ENCODE measurements at regions not wholly inside any gene's neighbourhood (a gene's known extent, or its start where the extent isn't known, plus 50 kb on each side); places are given as distances from the start of the nearest gene placed in this dataset.

DNA sequence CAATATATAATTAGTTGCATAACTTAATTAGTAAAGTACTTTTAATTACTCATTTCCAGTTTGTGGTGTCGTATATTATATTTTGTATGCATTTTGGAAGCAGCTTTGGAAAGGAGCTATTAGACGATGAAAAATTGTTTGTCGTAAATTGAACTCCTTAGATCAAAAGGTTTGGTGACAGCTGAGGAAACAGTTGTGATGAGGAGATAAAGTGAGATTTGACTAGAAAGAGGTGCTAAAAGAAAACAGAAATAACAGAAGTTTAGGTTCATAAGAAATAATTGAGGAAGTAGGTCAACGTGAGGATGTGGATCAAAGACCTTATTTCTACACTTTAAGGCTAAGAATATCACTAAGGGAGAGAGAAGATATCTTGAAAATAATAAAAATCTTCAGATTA is 141.9 kb upstream of the NETO1 start:
- Histone ChIP-seq H3K36me3 (ENCODE audit: control insufficient read depth in 1 of 2, insufficient read depth in 2 of 2, low read length in 2 of 2) (no peaks in the 10 kb centered on the region), H3K27ac (ENCODE audit: low read depth, low read length) (no peak overlapping the region), H3K4me3 (replicated peaks in 1 of 2; ENCODE audit: low read depth in 1 of 2, low read length in 2 of 2) (no peak overlapping the region), H4K20me1 (ENCODE audit: insufficient read depth) (no peaks in the 10 kb centered on the region), H3K9ac (ENCODE audit: low read length) (no peak overlapping the region), H2AFZ (ENCODE audit: low read depth, low read length, poor library complexity, severe bottlenecking) (no peak overlapping the region), H3K79me2 (ENCODE audit: insufficient read depth, low read length) (no peaks in the 10 kb centered on the region), H3K4me1 (ENCODE audit: control insufficient read depth in 1 of 2, insufficient read depth in 2 of 2, low read length in 2 of 2) (no peaks in the 10 kb centered on the region), H3K27me3 (ENCODE audit: insufficient read depth, low read length) (no peaks in the 10 kb centered on the region), H3K9me2 (ENCODE audit: insufficient read depth) (no peaks in the 10 kb centered on the region), H3K4me2 (ENCODE audit: low read length) (no peak overlapping the region), H3K9me3 (ENCODE audit: control insufficient read depth in 1 of 2, insufficient read depth in 1 of 2, low read depth in 1 of 2, low read length in 2 of 2) (peaks cover 23 to 34% of the 10 kb centered on the region in 2 experiments; a peak in 2 of 4 replicates)
- no peak for DNase-seq (ENCODE audit: low read depth, low spot score)
- POLR2A ChIA-PET = no interaction called here
- RAD21 ChIA-PET (ENCODE audit: low non-redundant PET in 1 of 2, low total read pairs in 2 of 2, uncharacterized antibody in 2 of 2, unreplicated experiment in 2 of 2) = no interaction called here
- CTCF ChIA-PET = no interaction called here
- TF ChIP-seq ZNF274 (IDR thresholded peaks at IDR 0.05; ENCODE audit: low read depth, low read length) (no peak), EGR1 (IDR thresholded peaks at IDR 0.05; ENCODE audit: low read depth) (no peak), ZFX (IDR thresholded peaks at IDR 0.05) (no peak), EZH2phosphoT487 (IDR thresholded peaks at IDR 0.05; ENCODE audit: borderline replicate concordance) (no peak), JUND (IDR thresholded peaks at IDR 0.05) (no peak), ELF1 (IDR thresholded peaks at IDR 0.05; ENCODE audit: borderline replicate concordance, low read depth) (no peak), CEBPB (IDR thresholded peaks at IDR 0.05; ENCODE audit: low read depth) (no peak), RAD21 (IDR thresholded peaks at IDR 0.05; ENCODE audit: low read depth) (no peak), FOSL1 (IDR thresholded peaks at IDR 0.05; ENCODE audit: low read depth) (no peak), CBX3 (IDR thresholded peaks at IDR 0.05; ENCODE audit: low read depth) (no peak), YY1 (IDR thresholded peaks at IDR 0.05; ENCODE audit: extremely low read depth, insufficient replicate concordance, low read depth, low read length) (no peak)
- TF ChIP-seq, protein P1, sequence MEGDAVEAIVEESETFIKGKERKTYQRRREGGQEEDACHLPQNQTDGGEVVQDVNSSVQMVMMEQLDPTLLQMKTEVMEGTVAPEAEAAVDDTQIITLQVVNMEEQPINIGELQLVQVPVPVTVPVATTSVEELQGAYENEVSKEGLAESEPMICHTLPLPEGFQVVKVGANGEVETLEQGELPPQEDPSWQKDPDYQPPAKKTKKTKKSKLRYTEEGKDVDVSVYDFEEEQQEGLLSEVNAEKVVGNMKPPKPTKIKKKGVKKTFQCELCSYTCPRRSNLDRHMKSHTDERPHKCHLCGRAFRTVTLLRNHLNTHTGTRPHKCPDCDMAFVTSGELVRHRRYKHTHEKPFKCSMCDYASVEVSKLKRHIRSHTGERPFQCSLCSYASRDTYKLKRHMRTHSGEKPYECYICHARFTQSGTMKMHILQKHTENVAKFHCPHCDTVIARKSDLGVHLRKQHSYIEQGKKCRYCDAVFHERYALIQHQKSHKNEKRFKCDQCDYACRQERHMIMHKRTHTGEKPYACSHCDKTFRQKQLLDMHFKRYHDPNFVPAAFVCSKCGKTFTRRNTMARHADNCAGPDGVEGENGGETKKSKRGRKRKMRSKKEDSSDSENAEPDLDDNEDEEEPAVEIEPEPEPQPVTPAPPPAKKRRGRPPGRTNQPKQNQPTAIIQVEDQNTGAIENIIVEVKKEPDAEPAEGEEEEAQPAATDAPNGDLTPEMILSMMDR (IDR thresholded peaks at IDR 0.05 in 2 of 3, conservative IDR thresholded peaks at IDR 0.05 in 1 of 3; ENCODE audit: borderline replicate concordance in 1 of 3, insufficient read depth in 1 of 3, low read depth in 2 of 3, low read length in 2 of 3) = no peak
- intact Hi-C loops (cut with micrococcal nuclease) = no loop called here
- no peak for ATAC-seq
- BruUV-seq (replicated peaks) = no TSS peak
